ENCODE measurements at regions not wholly inside any gene's neighbourhood (a gene's known extent, or its start where the extent isn't known, plus 50 kb on each side); places are given as distances from the start of the nearest gene placed in this dataset.

- TF ChIP-seq ZFP36 (IDR thresholded peaks at IDR 0.05; ENCODE audit: low read depth, low read length, partially characterized antibody) (no peak), KLF1 (tag; IDR thresholded peaks at IDR 0.05) (no peak), BCOR (IDR thresholded peaks at IDR 0.05) (no peak), HLTF (IDR thresholded peaks at IDR 0.05) (no peak), FOXP4 (CRISPR knock-in tag; IDR thresholded peaks at IDR 0.05; ENCODE audit: borderline replicate concordance) (no peak), ZNF175 (CRISPR knock-in tag; IDR thresholded peaks at IDR 0.05; ENCODE audit: low read depth) (0 out of 2 replicates have a peak, but pooled peaks have one; percentile 43), ZSCAN29 (IDR thresholded peaks at IDR 0.05) (no peak), ZNF644 (tag; IDR thresholded peaks at IDR 0.05; ENCODE audit: low read depth) (no peak), CREM (IDR thresholded peaks at IDR 0.05; ENCODE audit: low read depth) (no peak), FOXK2 (conservative IDR thresholded peaks at IDR 0.05 in 1 of 2, IDR thresholded peaks at IDR 0.05 in 1 of 2; ENCODE audit: low read depth in 2 of 2) (no peak), ZNF316 (IDR thresholded peaks at IDR 0.05) (peak; percentile 73), ZNF740 (CRISPR knock-in tag; IDR thresholded peaks at IDR 0.05) (no peak), ZNF740 (tag; IDR thresholded peaks at IDR 0.05) (no peak), PTTG1 (tag; IDR thresholded peaks at IDR 0.05; ENCODE audit: low read depth) (no peak), FOXO4 (CRISPR knock-in tag; IDR thresholded peaks at IDR 0.05) (no peak), MCM2 (IDR thresholded peaks at IDR 0.05; ENCODE audit: low read depth) (no peak), MXD1 (CRISPR knock-in tag; IDR thresholded peaks at IDR 0.05; ENCODE audit: borderline replicate concordance, poor library complexity, severe bottlenecking) (no peak), NFRKB (IDR thresholded peaks at IDR 0.05; ENCODE audit: low read depth) (no peak), DMBX1 (CRISPR knock-in tag; IDR thresholded peaks at IDR 0.05; ENCODE audit: borderline replicate concordance) (no peak), ZNF696 (CRISPR knock-in tag; conservative IDR thresholded peaks at IDR 0.05) (no peak), ARID3A (IDR thresholded peaks at IDR 0.05; ENCODE audit: borderline replicate concordance, low read depth, low read length) (0 out of 2 replicates have a peak, but pooled peaks have one; percentile 10), FOXJ2 (tag; IDR thresholded peaks at IDR 0.05) (no peak), ZKSCAN1 (IDR thresholded peaks at IDR 0.05; ENCODE audit: low read depth, low read length) (no peak), DPF2 (IDR thresholded peaks at IDR 0.05) (peak; percentile 58), NCOA4 (IDR thresholded peaks at IDR 0.05; ENCODE audit: partially characterized antibody) (no peak)
Measured at GRCh38 chr17:63275318-63275970, 170.7 kb downstream of the CYB561 start (continued).
